ENCODE measurements at regions not wholly inside any gene's neighbourhood (a gene's known extent, or its start where the extent isn't known, plus 50 kb on each side); places are given as distances from the start of the nearest gene placed in this dataset.

DNA sequence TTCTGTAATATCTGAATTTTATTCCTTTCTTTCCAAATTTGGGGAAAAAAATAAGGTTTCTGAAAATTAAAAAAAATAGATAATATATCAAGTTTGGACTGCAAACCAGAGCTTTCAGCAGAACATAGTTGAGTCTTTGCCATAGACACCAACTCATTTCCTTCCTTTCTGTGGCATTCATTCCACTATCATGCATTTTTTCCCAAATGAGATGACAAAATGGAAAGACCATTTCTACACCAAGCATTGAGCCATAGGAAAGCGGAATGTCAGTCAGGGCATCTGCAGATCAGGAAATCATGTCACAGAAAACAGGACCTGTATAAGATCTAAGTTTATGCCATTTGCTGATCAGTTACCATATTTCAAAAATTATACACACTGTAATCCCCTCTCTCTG lies 333.3 kb upstream of the THBS1 start:
- Histone ChIP-seq H3K4me3 (ENCODE audit: low read depth, low read length) (no peak overlapping the region), H3K27ac (peak overlapping the region; percentile 45), H3K27me3 (replicated peaks) (no peaks in the 10 kb centered on the region), H3K36me3 (replicated peaks) (no peaks in the 10 kb centered on the region)
- DNase-seq = no peak
- no peak for TF ChIP-seq CTCF (IDR thresholded peaks at IDR 0.05; ENCODE audit: low read depth, low read length, missing control alignments)
- in situ Hi-C loops (cut with HindIII; ENCODE audit: low pct_ligation_motif_present, low sequenced_read_pairs) = no loop called here

DNA sequence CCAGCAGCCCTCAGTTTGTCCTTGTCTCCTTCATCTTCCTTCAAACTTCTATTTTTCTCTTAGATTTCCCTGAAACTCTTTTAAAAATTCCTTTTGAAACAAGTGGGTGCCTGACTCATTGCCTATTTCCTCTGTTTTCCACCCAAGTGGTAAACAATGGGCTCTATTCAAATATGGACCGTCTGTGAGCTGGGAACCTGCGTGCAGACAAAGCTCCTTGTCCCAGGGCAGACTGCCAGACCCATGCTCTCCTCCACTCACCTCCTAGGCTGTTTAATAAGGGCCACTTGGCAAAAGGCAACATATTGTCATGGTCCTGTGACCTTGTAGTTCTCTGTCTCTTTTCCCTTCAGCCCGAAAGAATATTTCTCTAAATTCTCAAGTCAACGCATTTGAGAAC lies 332.7 kb upstream of the THBS1 start:
- Histone ChIP-seq H3K27ac (peak overlapping the region; percentile 45), H3K27me3 (replicated peaks) (no peaks in the 10 kb centered on the region), H3K36me3 (replicated peaks) (no peaks in the 10 kb centered on the region), H3K4me3 (ENCODE audit: low read depth, low read length) (no peak overlapping the region)
- peak; percentile 51 for DNase-seq
- in situ Hi-C loops (cut with HindIII; ENCODE audit: low pct_ligation_motif_present, low sequenced_read_pairs) = no loop called here
- TF ChIP-seq CTCF (IDR thresholded peaks at IDR 0.05; ENCODE audit: low read depth, low read length, missing control alignments) = no peak

- Histone ChIP-seq H3K27me3 (replicated peaks) (no peaks in the 10 kb centered on the region), H3K4me3 (ENCODE audit: low read depth, low read length) (no peak overlapping the region), H3K27ac (no peak overlapping the region), H3K36me3 (replicated peaks) (no peaks in the 10 kb centered on the region)
- DNase-seq = no peak
- no peak for TF ChIP-seq CTCF (IDR thresholded peaks at IDR 0.05; ENCODE audit: low read depth, low read length, missing control alignments)
- in situ Hi-C loops (cut with HindIII; ENCODE audit: low pct_ligation_motif_present, low sequenced_read_pairs) = no loop called here
Observed at GRCh38 chr15:39250001-39250400, 330.9 kb upstream of the THBS1 start.

- Histone ChIP-seq H3K27ac (no peak overlapping the region), H3K4me3 (ENCODE audit: low read depth, low read length) (no peak overlapping the region), H3K36me3 (replicated peaks) (no peaks in the 10 kb centered on the region), H3K27me3 (replicated peaks) (no peaks in the 10 kb centered on the region)
- in situ Hi-C loops (cut with HindIII; ENCODE audit: low pct_ligation_motif_present, low sequenced_read_pairs) = no loop called here
- no peak for TF ChIP-seq CTCF (IDR thresholded peaks at IDR 0.05; ENCODE audit: low read depth, low read length, missing control alignments)
- no peak for DNase-seq
Observed at GRCh38 chr15:39250460-39251186, 330.3 kb upstream of the THBS1 start.

- Histone ChIP-seq H3K27me3 (replicated peaks) (no peaks in the 10 kb centered on the region), H3K27ac (no peak overlapping the region), H3K36me3 (replicated peaks) (no peaks in the 10 kb centered on the region), H3K4me3 (ENCODE audit: low read depth, low read length) (no peak overlapping the region)
- in situ Hi-C loops (cut with HindIII; ENCODE audit: low pct_ligation_motif_present, low sequenced_read_pairs) = no loop called here
- DNase-seq = no peak
- TF ChIP-seq CTCF (IDR thresholded peaks at IDR 0.05; ENCODE audit: low read depth, low read length, missing control alignments) = no peak
Observed at GRCh38 chr15:39251413-39252133, 329.3 kb upstream of the THBS1 start.

Data from brain microvascular endothelial cell (primary cell).